22Rv1 (cell line): ENCODE measurements at regions not wholly inside any gene's neighbourhood (a gene's known extent, or its start where the extent isn't known, plus 50 kb on each side); places are given as distances from the start of the nearest gene placed in this dataset.

Source experiments
- H3K27ac ChIP-seq: fragments of 450-650 bp; 2 replicates; pipeline ENCODE4 v1.5.1; 2017
- CTCF ChIP-seq: fragments of 450-650 bp; IDR thresholded peaks from 2 replicates; pipeline ENCODE4 v1.5.1; 2017; ENCODE audit warnings: mild to moderate bottlenecking
- ZFX ChIP-seq: fragments of 450-650 bp; IDR thresholded peaks from 2 replicates; pipeline ENCODE4 v1.6.1; 2017; ENCODE audit warnings: antibody characterized with exemption, borderline replicate concordance

GRCh38 chr10:128213156-128213555 lies 86.9 kb upstream of the MKI67 start:
- TF ChIP-seq ZFX (no peak), CTCF (no peak)
- no peak overlapping the region for H3K27ac ChIP-seq

- no peak overlapping the region for H3K27ac ChIP-seq
- no peak for TF ChIP-seq CTCF
These were observed 89.5 kb upstream of the MKI67 start for GRCh38 chr10:128215733-128216132.

- TF ChIP-seq CTCF (no peak), ZFX (no peak)
- no peak overlapping the region for H3K27ac ChIP-seq
These were observed 90.9 kb upstream of the MKI67 start for GRCh38 chr10:128217136-128217535.

- no peak overlapping the region for H3K27ac ChIP-seq
- TF ChIP-seq ZFX: no peak
- no peak for TF ChIP-seq CTCF
These were observed 91.9 kb upstream of the MKI67 start for GRCh38 chr10:128218161-128218560.

GRCh38 chr10:128219295-128219694 lies 93.1 kb upstream of the MKI67 start:
- no peak overlapping the region for H3K27ac ChIP-seq
- TF ChIP-seq CTCF: no peak
- TF ChIP-seq ZFX: no peak

- no peak overlapping the region for H3K27ac ChIP-seq
- TF ChIP-seq CTCF (no peak), ZFX (no peak)
These were observed 93.8 kb upstream of the MKI67 start for GRCh38 chr10:128220021-128220420.

- H3K27ac ChIP-seq: no peak overlapping the region
- no peak for TF ChIP-seq ZFX
- no peak for TF ChIP-seq CTCF
These were observed 94.9 kb upstream of the MKI67 start for GRCh38 chr10:128221117-128221516.
